Central memory CD8-positive, alpha-beta T cell (primary cell): ENCODE measurements at regions not wholly inside any gene's neighbourhood (a gene's known extent, or its start where the extent isn't known, plus 50 kb on each side); places are given as distances from the start of the nearest gene placed in this dataset.
"Not testable (repeated sequence)": the region's sequence is repeated elsewhere in the genome, so short reads cannot be mapped to it uniquely, and the experiment has no call there.

ENCODE experiments used
- ATAC-seq: fragments of 150-1000 bp; cut with Tn5 transposase; replicated peaks from 2 replicates; pipeline ENCODE4 v1.10.0; 2022; ENCODE audit warnings: mild to moderate bottlenecking, moderate FRiP score, moderate number of reproducible peaks; ENCODE audit not compliant: poor library complexity, severe bottlenecking; ENCODE audit errors: extremely low read depth
- DNase-seq, 2 donors: peaks; one replicate each; pipeline ENCODE4 v3.0.0; 2021; ENCODE audit warnings: low spot score in 2 of 2
- H3K27ac Mint-ChIP-seq: one replicate; pipeline ENCODE4 v1.8.0; 2022; ENCODE audit warnings: low read depth, mild to moderate bottlenecking, moderate library complexity, mixed read lengths
- H3K27me3 Mint-ChIP-seq: one replicate; pipeline ENCODE4 v1.8.0; 2022; ENCODE audit warnings: mixed read lengths
- H3K36me3 Mint-ChIP-seq: one replicate; pipeline ENCODE4 v1.8.0; 2022; ENCODE audit warnings: mild to moderate bottlenecking, moderate library complexity, mixed read lengths; ENCODE audit not compliant: insufficient read depth
- H3K4me1 Mint-ChIP-seq: one replicate; pipeline ENCODE4 v1.8.0; 2022; ENCODE audit warnings: mixed read lengths
- H3K4me3 Mint-ChIP-seq: one replicate; pipeline ENCODE4 v1.8.0; 2022; ENCODE audit warnings: mild to moderate bottlenecking, moderate library complexity, mixed read lengths
- H3K9me3 Mint-ChIP-seq: one replicate; pipeline ENCODE4 v1.8.0; 2022; ENCODE audit warnings: mixed read lengths

DNA sequence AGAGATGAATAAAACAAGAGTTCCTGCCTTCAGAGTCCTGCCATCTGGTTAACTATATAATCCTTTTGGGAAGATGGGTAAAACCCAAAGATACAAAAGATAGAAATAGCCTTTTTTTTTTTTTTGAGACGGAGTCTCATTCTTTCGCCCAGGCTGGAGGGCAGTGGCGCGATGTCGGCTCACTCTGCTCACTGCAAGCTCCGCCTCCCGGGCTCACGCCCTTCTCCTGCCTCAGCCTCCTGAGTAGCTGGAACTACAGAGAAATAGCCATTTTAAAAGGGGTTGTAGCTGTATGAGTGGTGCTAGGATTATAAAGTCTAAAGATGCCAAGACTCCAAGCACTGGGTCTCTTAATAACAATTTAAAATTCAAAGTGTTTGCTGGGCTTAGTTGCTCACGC is 97.2 kb downstream of the KDR start:
- H3K36me3 Mint-ChIP-seq = no peaks in the 10 kb centered on the region
- ATAC-seq = no peak
- H3K4me1 Mint-ChIP-seq = no peaks in the 10 kb centered on the region
- no peak for DNase-seq
- no peak overlapping the region for H3K27ac Mint-ChIP-seq
- H3K4me3 Mint-ChIP-seq = no peak overlapping the region
- H3K27me3 Mint-ChIP-seq = no peaks in the 10 kb centered on the region
- no peaks in the 10 kb centered on the region for H3K9me3 Mint-ChIP-seq

DNA sequence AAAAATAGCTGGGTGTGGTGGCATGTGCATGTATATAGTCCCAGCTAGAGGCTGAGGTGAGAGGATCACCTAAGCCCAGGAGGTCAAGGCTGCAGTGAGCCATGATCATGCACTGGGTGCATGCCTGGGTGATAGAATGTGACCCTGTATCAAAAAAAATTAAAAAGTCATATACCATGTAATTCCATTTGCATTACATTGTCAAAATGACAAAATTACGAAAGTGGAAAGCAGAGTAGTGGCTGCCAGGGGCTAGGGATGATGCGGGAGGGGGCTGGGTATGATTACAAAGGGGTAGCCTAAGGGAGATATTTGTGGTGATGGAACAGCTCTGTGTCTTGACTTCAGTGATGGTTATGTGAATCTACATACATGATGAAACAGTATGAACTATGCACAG is 97.8 kb downstream of the KDR start:
- H3K27me3 Mint-ChIP-seq = no peaks in the 10 kb centered on the region
- no peaks in the 10 kb centered on the region for H3K4me1 Mint-ChIP-seq
- H3K27ac Mint-ChIP-seq = no peak overlapping the region
- DNase-seq (no peak), ATAC-seq (no peak)
- H3K4me3 Mint-ChIP-seq = no peak overlapping the region
- no peaks in the 10 kb centered on the region for H3K9me3 Mint-ChIP-seq
- H3K36me3 Mint-ChIP-seq = no peaks in the 10 kb centered on the region

DNA sequence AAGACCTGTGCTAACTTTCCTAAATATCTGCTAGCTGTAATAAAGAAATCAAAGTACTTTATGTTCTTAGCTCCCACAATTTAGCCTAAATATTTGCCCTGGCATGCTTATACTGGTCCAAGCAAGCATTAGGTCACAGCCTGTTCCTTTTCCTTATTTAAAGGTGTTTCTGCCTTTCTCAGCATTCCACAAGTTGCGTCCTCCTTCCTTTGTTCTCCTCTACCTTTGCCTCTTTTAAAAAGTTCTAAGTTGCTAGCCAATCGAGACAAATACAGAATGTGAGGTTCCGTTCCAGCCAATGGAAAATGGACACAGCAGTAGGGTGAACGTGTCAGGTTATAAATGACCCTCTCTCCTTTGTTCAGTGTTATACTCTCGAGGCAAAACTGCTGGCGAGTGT is 99.9 kb downstream of the KDR start:
- not testable (repeated sequence) for H3K9me3 Mint-ChIP-seq, H3K4me3 Mint-ChIP-seq, H3K27ac Mint-ChIP-seq, ATAC-seq, H3K27me3 Mint-ChIP-seq, DNase-seq, H3K36me3 Mint-ChIP-seq, H3K4me1 Mint-ChIP-seq

DNA sequence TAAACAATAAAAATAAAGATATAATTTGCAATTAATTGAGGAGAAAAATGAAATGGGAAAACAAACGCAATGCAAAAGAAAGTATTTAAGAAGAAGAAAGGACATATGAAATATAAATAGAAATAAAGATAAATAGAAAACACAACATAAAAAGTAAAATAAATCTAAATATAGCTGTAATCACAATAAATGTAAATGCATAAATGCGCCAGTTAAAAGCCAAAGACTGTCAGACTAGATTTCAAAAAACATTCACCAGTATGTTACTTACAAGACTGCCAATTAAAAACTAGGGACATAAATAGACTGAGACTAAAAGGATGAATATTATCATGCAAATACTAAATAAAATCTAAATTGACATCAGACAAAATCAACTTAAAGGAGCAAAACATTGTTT is 102.4 kb downstream of the KDR start:
- H3K36me3 Mint-ChIP-seq = no peaks in the 10 kb centered on the region
- ATAC-seq (no peak), DNase-seq (no peak)
- no peaks in the 10 kb centered on the region for H3K27me3 Mint-ChIP-seq
- no peak overlapping the region for H3K4me3 Mint-ChIP-seq
- H3K9me3 Mint-ChIP-seq = peaks cover 15% of the 10 kb centered on the region
- H3K27ac Mint-ChIP-seq = no peak overlapping the region
- H3K4me1 Mint-ChIP-seq = no peaks in the 10 kb centered on the region

DNA sequence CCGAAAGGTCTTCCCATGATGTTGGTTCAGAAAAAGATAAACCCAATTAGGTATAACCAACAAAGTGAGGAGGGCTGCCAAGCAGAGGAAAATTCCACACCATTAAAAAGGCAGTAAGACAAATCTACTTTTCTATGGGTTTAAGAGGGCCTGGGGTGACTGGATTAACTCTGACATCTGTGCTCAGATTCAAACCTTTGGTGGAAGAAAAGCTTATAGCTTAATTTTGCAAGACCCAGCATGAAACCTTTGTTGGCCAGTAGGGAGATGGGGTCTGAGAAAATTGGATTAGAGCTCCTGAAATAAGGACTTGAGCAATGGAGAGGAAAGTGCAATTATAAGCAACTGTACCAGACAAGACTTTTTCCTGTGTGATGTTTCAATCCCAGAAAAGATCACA is 104.2 kb downstream of the KDR start:
- no peak for ATAC-seq
- H3K27ac Mint-ChIP-seq = no peak overlapping the region
- DNase-seq = no peak
- H3K4me3 Mint-ChIP-seq = no peak overlapping the region
- no peaks in the 10 kb centered on the region for H3K27me3 Mint-ChIP-seq
- H3K36me3 Mint-ChIP-seq = no peaks in the 10 kb centered on the region
- H3K4me1 Mint-ChIP-seq = no peaks in the 10 kb centered on the region
- H3K9me3 Mint-ChIP-seq = peaks cover 15% of the 10 kb centered on the region

DNA sequence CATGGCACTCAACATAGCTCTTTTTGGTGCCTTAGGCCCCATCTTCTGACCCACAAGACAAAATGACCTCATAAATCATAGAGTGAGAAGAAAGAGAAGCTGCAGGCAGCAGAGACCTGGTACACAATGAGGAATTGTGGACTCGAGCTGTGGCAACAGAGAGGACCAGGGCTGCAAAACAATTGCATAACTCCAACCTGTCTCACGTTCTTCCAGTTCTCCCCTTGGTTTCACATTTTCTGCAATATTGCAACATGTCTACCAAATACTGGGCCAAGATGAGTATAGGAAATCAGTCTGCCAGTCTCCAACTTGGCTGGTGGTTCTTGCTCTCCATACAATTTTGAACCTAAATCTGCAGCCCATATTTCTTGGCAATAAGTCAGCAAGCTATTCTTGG is 105.3 kb downstream of the KDR start:
- DNase-seq (no peak), ATAC-seq (no peak)
- Mint-ChIP-seq H3K4me3 (no peak overlapping the region), H3K4me1 (no peaks in the 10 kb centered on the region), H3K9me3 (peaks cover 20% of the 10 kb centered on the region), H3K36me3 (no peaks in the 10 kb centered on the region), H3K27me3 (no peaks in the 10 kb centered on the region), H3K27ac (no peak overlapping the region)

DNA sequence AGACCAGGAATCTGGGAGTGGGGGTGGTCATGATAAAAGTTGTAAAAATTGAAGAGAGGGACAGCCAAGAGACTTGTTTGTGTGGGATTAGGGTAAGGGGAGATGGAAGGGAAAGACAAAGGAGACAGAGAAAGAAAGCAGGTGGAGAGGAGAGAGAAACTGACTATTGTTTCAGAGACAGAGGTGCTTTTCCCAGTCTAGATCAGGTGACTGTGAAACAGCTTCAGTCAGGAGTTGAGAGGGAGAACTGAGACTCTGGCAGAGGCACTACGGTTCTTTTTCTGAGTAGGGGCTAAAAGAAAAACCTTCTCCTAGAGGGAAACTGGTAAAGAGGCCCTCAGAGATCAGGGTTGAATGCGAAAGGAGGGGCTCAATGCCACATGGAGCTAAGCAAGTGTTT is 106.4 kb downstream of the KDR start:
- Mint-ChIP-seq H3K36me3 (no peaks in the 10 kb centered on the region), H3K4me3 (no peak overlapping the region), H3K27ac (no peak overlapping the region), H3K9me3 (peaks cover 20% of the 10 kb centered on the region), H3K4me1 (no peaks in the 10 kb centered on the region), H3K27me3 (no peaks in the 10 kb centered on the region)
- DNase-seq (no peak), ATAC-seq (no peak)

DNA sequence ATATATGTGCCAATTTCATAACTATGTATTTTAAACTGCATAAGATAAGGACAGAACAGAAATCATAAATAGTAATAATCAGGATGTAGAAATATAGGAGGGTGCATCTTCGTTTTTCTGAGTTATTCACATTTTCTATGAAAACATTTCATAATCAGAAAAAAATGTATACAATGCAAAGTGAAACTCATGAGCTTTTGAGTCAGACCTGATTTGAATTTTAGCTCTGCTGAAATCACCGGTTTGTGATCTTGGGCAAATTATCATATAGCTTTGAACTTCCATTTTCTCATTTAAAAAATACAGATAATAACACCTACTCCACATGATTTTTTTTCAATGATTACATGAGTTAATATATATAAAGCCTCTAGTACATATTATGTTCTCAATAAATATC is 106.9 kb downstream of the KDR start:
- no peak for ATAC-seq
- H3K9me3 Mint-ChIP-seq = peaks cover 20% of the 10 kb centered on the region
- DNase-seq = no peak
- no peaks in the 10 kb centered on the region for H3K27me3 Mint-ChIP-seq
- no peaks in the 10 kb centered on the region for H3K36me3 Mint-ChIP-seq
- no peaks in the 10 kb centered on the region for H3K4me1 Mint-ChIP-seq
- H3K4me3 Mint-ChIP-seq = no peak overlapping the region
- no peak overlapping the region for H3K27ac Mint-ChIP-seq

DNA sequence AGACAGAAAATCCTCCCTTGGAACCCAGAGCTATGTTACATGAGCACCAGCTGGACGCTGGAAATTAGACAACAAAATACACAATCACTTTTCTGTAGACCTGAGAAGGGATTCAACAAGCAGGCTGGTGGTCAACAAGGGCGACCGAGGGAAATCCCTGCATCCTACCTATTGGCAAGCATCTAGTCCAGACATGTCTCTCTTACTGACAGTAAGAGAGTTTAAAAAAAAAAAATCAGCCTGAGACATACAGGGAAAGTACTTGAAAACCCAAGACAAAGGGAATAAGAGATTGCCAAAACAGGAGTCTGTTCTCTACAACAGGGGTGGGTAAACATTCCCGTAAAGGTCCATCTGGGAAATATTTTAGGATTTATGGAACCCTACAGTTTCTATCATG is 108.0 kb downstream of the KDR start:
- ATAC-seq = no peak
- DNase-seq = no peak
- Mint-ChIP-seq H3K4me1 (no peaks in the 10 kb centered on the region), H3K4me3 (no peak overlapping the region), H3K9me3 (peaks cover 20% of the 10 kb centered on the region), H3K27ac (no peak overlapping the region), H3K36me3 (no peaks in the 10 kb centered on the region), H3K27me3 (no peaks in the 10 kb centered on the region)

DNA sequence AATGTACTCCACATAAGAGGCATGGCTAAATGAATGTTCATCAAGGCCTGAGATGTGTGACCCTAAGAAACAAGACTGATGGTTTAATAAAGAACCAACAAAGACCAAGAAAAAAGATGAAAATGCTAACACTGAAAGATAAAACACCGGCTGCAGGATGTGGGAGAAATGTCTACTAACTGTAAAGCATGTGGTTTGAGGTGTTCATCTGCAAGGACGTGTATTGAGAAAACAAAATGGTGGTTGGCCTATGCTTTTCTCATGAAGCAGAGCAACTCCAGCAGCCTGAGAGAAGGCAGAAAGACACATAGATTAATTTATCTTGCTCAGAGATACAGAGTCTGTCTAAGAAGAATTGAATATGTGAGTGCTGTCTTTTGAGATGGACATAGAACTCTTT is 109.3 kb downstream of the KDR start:
- DNase-seq (no peak), ATAC-seq (no peak)
- no peaks in the 10 kb centered on the region for H3K27me3 Mint-ChIP-seq
- H3K27ac Mint-ChIP-seq = no peak overlapping the region
- H3K36me3 Mint-ChIP-seq = no peaks in the 10 kb centered on the region
- H3K9me3 Mint-ChIP-seq = peaks cover 14% of the 10 kb centered on the region
- H3K4me3 Mint-ChIP-seq = no peak overlapping the region
- no peaks in the 10 kb centered on the region for H3K4me1 Mint-ChIP-seq

DNA sequence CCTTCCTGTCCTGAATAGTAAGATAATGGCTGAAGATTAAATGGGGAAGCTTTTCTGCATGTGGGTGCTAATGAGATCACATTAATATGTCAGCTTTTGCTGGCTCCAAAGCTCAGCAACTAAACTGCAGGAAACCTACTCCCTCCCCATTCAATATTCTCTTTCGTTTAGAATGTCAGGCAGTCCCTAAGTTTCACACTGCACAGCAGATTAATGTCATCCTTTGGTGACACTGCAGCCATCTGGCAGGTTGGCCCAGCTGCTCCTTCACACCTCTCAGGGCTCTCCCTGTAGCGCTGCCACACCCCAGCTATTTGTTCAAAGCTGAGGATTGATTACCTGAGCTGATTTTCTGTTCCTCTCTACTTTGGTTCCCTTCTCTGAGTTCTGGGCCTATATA is 110.5 kb downstream of the KDR start:
- Mint-ChIP-seq H3K36me3 (no peaks in the 10 kb centered on the region), H3K4me1 (no peaks in the 10 kb centered on the region), H3K9me3 (peaks cover 16% of the 10 kb centered on the region), H3K4me3 (no peak overlapping the region), H3K27ac (no peak overlapping the region), H3K27me3 (no peaks in the 10 kb centered on the region)
- DNase-seq (no peak), ATAC-seq (no peak)

DNA sequence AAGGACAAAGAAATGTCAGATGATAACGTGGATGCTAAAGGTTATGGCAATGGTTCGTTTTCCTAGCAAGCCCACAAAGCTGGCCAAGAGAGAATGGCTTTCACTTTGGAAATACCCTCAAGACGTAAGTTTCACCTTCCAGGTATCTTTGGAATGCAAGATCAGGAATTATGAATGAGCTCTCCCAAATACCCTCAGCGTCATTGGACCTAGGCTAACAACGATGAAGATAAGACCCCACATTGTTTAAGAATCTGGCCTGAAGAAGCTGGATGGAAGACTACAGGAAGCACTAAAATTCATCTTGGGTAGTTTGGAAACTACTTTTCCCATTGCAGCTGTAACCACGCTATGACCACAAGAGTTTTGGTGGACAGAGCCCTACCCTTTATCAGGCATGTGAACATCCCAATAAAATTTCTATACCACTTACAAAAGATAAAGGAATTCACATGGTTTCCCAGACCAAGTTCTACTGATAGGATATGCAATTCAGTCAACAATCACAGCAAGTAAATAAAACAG is 111.9 kb downstream of the KDR start:
- no peaks in the 10 kb centered on the region for H3K36me3 Mint-ChIP-seq
- no peaks in the 10 kb centered on the region for H3K4me1 Mint-ChIP-seq
- no peak for ATAC-seq
- H3K9me3 Mint-ChIP-seq = peaks cover 17% of the 10 kb centered on the region
- no peak overlapping the region for H3K27ac Mint-ChIP-seq
- H3K27me3 Mint-ChIP-seq = no peaks in the 10 kb centered on the region
- DNase-seq = no peak
- no peak overlapping the region for H3K4me3 Mint-ChIP-seq

DNA sequence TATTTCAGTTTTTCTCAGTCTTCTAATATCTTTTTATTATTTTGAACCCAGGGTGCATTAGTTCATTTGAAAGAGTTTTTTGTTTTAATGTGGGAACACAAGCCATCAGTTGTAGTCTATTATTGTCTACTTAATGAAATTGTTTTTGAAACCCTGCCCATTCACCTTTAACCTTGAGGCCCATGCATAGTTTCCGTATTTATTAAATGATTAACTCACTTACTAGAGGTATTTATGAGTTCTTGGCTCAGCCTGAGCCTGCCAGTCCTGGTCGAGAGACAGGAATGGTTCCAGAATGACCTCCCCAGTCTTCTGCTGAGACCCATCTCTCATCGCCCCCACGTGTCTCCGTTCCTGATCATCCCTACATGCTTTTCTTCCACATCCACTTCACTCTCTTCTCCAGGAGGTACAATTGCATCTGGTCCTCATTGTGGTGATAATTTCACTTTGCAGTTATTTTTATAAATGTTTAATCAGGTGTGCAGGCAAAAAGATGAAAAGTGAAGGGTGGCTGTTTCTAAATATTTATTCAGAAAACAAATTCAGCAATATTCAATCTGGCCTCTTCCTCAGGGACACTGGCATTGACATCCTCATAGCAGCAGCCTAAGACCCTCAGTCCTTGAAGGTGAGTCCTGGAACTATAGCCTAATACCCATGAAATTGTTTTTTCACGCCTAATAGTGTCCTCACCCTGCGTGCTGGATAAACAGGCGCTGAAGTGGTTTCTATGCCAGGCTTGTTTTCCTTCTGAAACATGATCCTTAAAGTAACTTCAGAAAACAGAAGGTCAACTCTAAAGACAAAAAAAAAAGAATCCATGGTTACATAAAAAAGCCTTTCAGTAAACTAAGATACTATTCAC is 112.8 kb downstream of the KDR start:
- DNase-seq (no peak), ATAC-seq (no peak)
- peaks cover 19% of the 10 kb centered on the region for H3K9me3 Mint-ChIP-seq

More for the DNA sequence above, 112.8 kb downstream of the KDR start:
- Mint-ChIP-seq H3K27me3 (no peaks in the 10 kb centered on the region), H3K27ac (no peak overlapping the region), H3K36me3 (no peaks in the 10 kb centered on the region), H3K4me1 (no peaks in the 10 kb centered on the region), H3K4me3 (no peak overlapping the region)
